GM18505 (cell line): ENCODE measurements at regions not wholly inside any gene's neighbourhood (a gene's known extent, or its start where the extent isn't known, plus 50 kb on each side); places are given as distances from the start of the nearest gene placed in this dataset.

Source experiments
- ATAC-seq: cut with Tn5 transposase; IDR thresholded peaks from one replicate; pipeline ENCODE4 v1.9.1; 2021; ENCODE audit not compliant: unreplicated experiment
- POLR2A ChIP-seq: IDR thresholded peaks from 4 replicates; pipeline ENCODE4 v1.6.1; 2011; ENCODE audit warnings: borderline replicate concordance; ENCODE audit not compliant: insufficient read depth, insufficient read length; ENCODE audit errors: extremely low read depth

GRCh38 chr14:98808494-98809407 lies 463.2 kb downstream of the BCL11B start:
- TF ChIP-seq POLR2A, result no peak
- ATAC-seq, result no peak

- no peak for ATAC-seq
- no peak for TF ChIP-seq POLR2A
Observed at GRCh38 chr14:98816195-98816594, 455.8 kb downstream of the BCL11B start.

- TF ChIP-seq POLR2A, result no peak
- no peak for ATAC-seq
Observed at GRCh38 chr14:98816720-98817119, 455.3 kb downstream of the BCL11B start.

GRCh38 chr14:98819132-98819866 lies 452.7 kb downstream of the BCL11B start:
- TF ChIP-seq POLR2A, result no peak
- ATAC-seq, result no peak

GRCh38 chr14:98819867-98820206 lies 452.2 kb downstream of the BCL11B start:
- no peak for ATAC-seq
- TF ChIP-seq POLR2A, result no peak

GRCh38 chr14:98822917-98823316 lies 449.1 kb downstream of the BCL11B start:
- TF ChIP-seq POLR2A, result no peak
- no peak for ATAC-seq

- no peak for ATAC-seq
- TF ChIP-seq POLR2A, result no peak
Observed at GRCh38 chr14:98826618-98827017, 445.4 kb downstream of the BCL11B start.

GRCh38 chr14:98834119-98834518 lies 437.9 kb downstream of the BCL11B start:
- TF ChIP-seq POLR2A, result no peak
- ATAC-seq, result no peak

- no peak for TF ChIP-seq POLR2A
- ATAC-seq, result no peak
Observed at GRCh38 chr14:98835051-98835824, 436.8 kb downstream of the BCL11B start.

GRCh38 chr14:98835825-98836100 lies 436.2 kb downstream of the BCL11B start:
- no peak for ATAC-seq
- TF ChIP-seq POLR2A, result no peak

- TF ChIP-seq POLR2A, result no peak
- ATAC-seq, result no peak
Observed at GRCh38 chr14:98840091-98840490, 431.9 kb downstream of the BCL11B start.

GRCh38 chr14:98840511-98840910 lies 431.5 kb downstream of the BCL11B start:
- no peak for TF ChIP-seq POLR2A
- no peak for ATAC-seq

GRCh38 chr14:98844456-98844855 lies 427.5 kb downstream of the BCL11B start:
- no peak for TF ChIP-seq POLR2A
- no peak for ATAC-seq
